ENCODE measurements at regions not wholly inside any gene's neighbourhood (a gene's known extent, or its start where the extent isn't known, plus 50 kb on each side); places are given as distances from the start of the nearest gene placed in this dataset.

DNA sequence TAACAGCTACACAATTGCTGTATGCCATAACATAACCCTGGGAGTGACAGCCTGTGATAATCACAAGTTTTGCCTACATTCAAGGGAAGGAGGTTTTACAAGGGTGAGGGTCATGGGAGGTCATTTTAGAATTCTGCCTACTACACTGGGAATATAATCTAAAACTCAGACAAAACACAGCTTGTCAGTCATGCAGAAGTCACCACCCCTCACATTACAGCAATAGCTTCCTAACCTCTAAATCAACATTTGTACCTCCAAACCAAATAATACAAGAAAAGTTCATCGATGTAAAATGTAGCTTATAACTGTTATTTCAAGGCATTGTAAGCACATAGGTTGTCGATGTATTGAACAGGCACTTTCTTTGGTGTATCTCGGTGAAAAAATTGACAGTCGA, 139.0 kb downstream of the FAM114A2 start:
- TF ChIP-seq, protein P1, sequence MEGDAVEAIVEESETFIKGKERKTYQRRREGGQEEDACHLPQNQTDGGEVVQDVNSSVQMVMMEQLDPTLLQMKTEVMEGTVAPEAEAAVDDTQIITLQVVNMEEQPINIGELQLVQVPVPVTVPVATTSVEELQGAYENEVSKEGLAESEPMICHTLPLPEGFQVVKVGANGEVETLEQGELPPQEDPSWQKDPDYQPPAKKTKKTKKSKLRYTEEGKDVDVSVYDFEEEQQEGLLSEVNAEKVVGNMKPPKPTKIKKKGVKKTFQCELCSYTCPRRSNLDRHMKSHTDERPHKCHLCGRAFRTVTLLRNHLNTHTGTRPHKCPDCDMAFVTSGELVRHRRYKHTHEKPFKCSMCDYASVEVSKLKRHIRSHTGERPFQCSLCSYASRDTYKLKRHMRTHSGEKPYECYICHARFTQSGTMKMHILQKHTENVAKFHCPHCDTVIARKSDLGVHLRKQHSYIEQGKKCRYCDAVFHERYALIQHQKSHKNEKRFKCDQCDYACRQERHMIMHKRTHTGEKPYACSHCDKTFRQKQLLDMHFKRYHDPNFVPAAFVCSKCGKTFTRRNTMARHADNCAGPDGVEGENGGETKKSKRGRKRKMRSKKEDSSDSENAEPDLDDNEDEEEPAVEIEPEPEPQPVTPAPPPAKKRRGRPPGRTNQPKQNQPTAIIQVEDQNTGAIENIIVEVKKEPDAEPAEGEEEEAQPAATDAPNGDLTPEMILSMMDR (conservative IDR thresholded peaks at IDR 0.05; ENCODE audit: low read depth, low read length): no peak
- TF ChIP-seq MXI1 (IDR thresholded peaks at IDR 0.05; ENCODE audit: borderline replicate concordance, low read depth, low read length): no peak
- no peak for TF ChIP-seq POLR2A (IDR thresholded peaks at IDR 0.05; ENCODE audit: low read depth, low read length)
- TF ChIP-seq SMC3 (IDR thresholded peaks at IDR 0.05; ENCODE audit: low read depth, low read length): no peak
- TF ChIP-seq, protein P2, sequence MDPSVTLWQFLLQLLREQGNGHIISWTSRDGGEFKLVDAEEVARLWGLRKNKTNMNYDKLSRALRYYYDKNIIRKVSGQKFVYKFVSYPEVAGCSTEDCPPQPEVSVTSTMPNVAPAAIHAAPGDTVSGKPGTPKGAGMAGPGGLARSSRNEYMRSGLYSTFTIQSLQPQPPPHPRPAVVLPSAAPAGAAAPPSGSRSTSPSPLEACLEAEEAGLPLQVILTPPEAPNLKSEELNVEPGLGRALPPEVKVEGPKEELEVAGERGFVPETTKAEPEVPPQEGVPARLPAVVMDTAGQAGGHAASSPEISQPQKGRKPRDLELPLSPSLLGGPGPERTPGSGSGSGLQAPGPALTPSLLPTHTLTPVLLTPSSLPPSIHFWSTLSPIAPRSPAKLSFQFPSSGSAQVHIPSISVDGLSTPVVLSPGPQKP (IDR thresholded peaks at IDR 0.05; ENCODE audit: borderline replicate concordance, low read depth, low read length): no peak
- TF ChIP-seq BHLHE40 (IDR thresholded peaks at IDR 0.05; ENCODE audit: low read depth, low read length): no peak
- TF ChIP-seq RAD21 (IDR thresholded peaks at IDR 0.05; ENCODE audit: low read length): no peak
- TF ChIP-seq RFX5 (IDR thresholded peaks at IDR 0.05; ENCODE audit: low read depth, low read length): no peak
- TF ChIP-seq MAZ (IDR thresholded peaks at IDR 0.05; ENCODE audit: borderline replicate concordance, low read depth, low read length): no peak
- no peak for TF ChIP-seq CHD1 (IDR thresholded peaks at IDR 0.05; ENCODE audit: low read depth, low read length)
- TF ChIP-seq CEBPB (IDR thresholded peaks at IDR 0.05; ENCODE audit: low read depth, low read length): no peak

All from IMR-90 (cell line).